DMS153 treated with DMSO at 0.1 percent for 48 hours (cell line): ENCODE measurements at regions not wholly inside any gene's neighbourhood (a gene's known extent, or its start where the extent isn't known, plus 50 kb on each side); places are given as distances from the start of the nearest gene placed in this dataset.
"Not testable (repeated sequence)": the region's sequence is repeated elsewhere in the genome, so short reads cannot be mapped to it uniquely, and the experiment has no call there.

ENCODE experiments used
- DNase-seq: peaks from one replicate; lab custom pipeline; 2025; ENCODE audit not compliant: unreplicated experiment; lab: John Stamatoyannopoulos, UW

DNA sequence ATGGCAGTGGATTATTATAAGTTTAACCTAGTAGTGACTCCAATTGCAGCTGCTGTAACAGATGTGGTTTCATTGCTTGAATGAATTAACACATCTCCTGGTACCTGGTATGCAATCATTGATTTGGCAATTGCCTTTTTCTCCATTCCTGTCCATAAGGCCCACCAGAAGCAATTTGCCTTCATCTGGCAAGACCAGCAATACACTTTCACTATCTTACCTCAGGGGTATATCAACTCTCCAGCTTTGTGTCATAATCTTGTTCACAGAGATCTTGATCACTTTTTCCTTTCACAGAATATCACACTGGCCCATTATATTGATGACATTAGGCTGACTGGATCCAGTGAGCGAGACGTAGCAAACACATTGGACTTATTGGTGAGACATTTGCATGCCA is 128.7 kb upstream of the ZC3H12C start:
- DNase-seq: no peak

DNA sequence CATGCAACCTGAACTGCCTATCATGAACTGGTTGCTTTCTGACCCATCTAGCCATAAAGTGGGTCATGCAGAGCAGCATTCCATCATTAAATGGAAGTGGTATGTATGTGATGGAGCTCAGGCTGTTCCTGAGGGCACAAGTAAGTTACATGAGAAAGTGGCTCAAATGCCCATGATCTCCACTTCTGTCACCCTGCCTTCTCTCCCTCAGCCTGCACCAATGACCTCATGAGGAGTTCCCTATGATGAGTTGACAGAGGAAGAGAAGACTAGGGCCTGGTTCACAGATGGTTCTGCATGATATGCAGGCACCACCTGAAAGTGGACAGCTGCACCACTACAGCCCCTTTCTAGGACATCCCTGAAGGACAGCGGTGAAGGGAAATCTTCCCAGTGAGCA is 127.7 kb upstream of the ZC3H12C start:
- not testable (repeated sequence) for DNase-seq

GRCh38 chr11:109965926-109966325 is 127.3 kb upstream of the ZC3H12C start:
- not testable (repeated sequence) for DNase-seq

GRCh38 chr11:109967136-109967535 is 126.1 kb upstream of the ZC3H12C start:
- DNase-seq: not testable (repeated sequence)

DNA sequence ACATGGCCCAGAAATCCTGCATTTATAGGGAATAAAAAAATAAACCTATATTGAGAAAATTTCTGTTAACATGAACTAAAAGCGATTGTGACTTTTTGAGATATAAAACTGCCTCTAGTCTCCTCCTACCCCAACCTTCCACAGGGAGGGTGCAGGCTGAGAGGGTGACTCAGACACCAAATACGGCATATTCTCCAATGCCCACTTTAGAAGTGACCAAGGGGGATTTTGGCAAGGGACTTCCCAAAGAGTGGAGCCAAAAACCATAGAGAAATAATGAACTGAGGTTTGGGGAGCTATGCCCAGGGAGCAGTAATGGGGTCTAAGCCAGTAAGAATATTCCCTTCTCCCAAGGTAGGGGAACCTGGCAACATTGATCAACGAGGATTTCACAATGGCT is 124.9 kb upstream of the ZC3H12C start:
- DNase-seq: no peak

GRCh38 chr11:109968781-109969180 is 124.4 kb upstream of the ZC3H12C start:
- DNase-seq: no peak

GRCh38 chr11:109970516-109971183 is 122.5 kb upstream of the ZC3H12C start:
- no peak for DNase-seq

DNA sequence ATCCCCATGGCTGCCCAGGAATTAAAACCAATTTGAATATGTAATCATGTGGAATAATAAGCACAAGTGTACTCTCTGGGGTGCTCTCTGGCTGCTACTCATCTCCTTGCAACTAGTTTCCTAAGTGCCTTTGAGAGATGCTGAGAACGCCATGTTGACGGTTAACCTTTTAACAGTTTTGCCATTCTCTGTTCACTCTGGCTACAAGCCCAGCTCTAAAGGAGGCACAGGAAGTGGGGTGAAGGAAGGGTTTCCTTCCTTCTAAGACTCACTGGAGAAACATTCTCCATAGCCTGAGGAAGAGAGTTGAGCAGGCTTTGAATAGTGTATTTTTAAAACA is 122.0 kb upstream of the ZC3H12C start:
- no peak for DNase-seq

- no peak for DNase-seq
These were observed 120.9 kb upstream of the ZC3H12C start for GRCh38 chr11:109972181-109972715.

GRCh38 chr11:109972939-109973338 is 120.3 kb upstream of the ZC3H12C start:
- no peak for DNase-seq

GRCh38 chr11:109973486-109973885 is 119.7 kb upstream of the ZC3H12C start:
- no peak for DNase-seq

- no peak for DNase-seq
These were observed 118.7 kb upstream of the ZC3H12C start for GRCh38 chr11:109974523-109974922.

DNA sequence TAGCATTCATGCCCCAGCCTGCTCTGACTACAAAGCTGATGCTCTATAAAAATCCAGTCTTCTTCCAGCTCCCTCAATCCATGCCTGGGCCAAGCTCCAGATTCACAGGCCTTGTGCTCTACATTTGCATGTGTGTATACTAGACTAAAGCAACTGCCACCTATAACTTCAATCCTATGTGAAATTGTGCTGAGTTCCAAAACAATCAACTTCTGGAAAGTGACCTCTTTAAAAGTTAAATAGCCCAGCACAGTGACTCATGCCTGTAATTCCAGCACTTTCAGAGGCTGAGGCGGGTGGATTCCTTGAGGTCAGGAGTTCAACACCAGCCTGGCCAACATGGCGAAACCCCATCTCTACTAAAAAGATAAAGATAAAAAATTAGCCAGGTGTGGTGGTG is 114.3 kb upstream of the ZC3H12C start:
- no peak for DNase-seq

- DNase-seq: no peak
These were observed 112.1 kb upstream of the ZC3H12C start for GRCh38 chr11:109981031-109981636.

GRCh38 chr11:109983358-109983757 is 109.8 kb upstream of the ZC3H12C start:
- no peak for DNase-seq

GRCh38 chr11:109984634-109985289 is 108.4 kb upstream of the ZC3H12C start:
- no peak for DNase-seq

DNA sequence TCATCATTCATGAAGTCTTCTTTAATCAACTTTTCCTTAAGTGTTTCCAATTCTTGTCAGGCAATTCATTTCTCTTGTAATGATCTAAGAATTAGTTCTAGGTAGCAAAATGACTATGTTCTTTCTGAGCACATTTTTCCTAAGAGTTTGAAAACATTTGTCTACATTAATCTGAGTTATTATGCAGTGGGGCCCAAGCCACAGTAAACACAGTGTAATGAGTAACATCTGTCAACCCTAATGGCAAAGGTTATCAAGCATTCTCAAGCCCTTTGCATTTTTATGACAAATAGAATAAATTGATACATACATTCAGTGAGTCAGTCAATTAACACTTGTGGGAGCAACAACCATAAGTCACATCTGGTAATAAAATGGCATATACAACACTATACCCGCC is 106.7 kb upstream of the ZC3H12C start:
- DNase-seq: no peak

- DNase-seq: no peak
These were observed 101.4 kb upstream of the ZC3H12C start for GRCh38 chr11:109991835-109992234.

- no peak for DNase-seq
These were observed 99.4 kb upstream of the ZC3H12C start for GRCh38 chr11:109993786-109994185.

DNA sequence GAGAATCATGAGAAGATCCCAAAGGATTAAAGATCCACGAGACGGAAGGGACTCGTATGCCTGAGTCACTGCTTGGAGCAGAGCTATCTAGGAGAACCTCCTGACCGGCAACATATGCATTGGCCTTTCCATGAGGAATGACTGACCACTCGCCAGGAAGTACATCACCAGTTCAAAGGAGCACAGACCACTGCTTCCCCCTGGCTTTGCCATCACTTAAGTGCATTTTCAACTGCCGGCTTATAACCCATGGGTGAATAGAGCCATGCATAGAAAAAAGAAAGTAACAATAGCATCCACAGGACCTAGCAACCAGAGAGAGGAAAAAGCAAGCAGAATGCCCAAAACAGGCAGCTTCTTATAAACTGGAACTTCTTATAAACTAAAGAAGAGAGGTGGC is 98.3 kb upstream of the ZC3H12C start:
- no peak for DNase-seq

DNA sequence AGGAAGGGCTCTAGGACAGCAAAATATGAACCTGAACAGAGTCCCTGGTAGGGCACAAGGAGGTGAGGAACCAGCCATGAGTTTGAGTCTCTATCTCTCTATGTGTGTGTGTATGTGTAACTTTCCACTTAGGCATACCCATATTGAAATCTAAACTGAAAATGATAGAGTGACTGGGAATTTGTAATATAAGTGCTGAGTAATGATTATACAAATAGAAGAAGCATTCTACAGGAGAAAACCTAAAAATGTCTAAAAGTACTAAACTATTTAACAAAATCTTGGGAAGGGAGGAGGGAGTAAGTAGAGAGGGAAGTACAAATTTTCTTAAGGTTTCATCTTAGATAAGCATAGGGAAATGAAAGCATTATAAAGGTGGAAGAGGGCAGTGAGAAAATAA is 97.1 kb upstream of the ZC3H12C start:
- DNase-seq: no peak

GRCh38 chr11:109998921-109999320 is 94.3 kb upstream of the ZC3H12C start:
- DNase-seq: no peak
